HG03558 (cell line): ENCODE measurements at regions not wholly inside any gene's neighbourhood (a gene's known extent, or its start where the extent isn't known, plus 50 kb on each side); places are given as distances from the start of the nearest gene placed in this dataset.
"Not testable (repeated sequence)": the region's sequence is repeated elsewhere in the genome, so short reads cannot be mapped to it uniquely, and the experiment has no call there.

ENCODE experiments used
- ATAC-seq: cut with Tn5 transposase; IDR thresholded peaks from one replicate; pipeline ENCODE4 v1.9.1; 2021; ENCODE audit warnings: moderate number of reproducible peaks; ENCODE audit not compliant: unreplicated experiment; ENCODE audit errors: extremely low read depth

- no peak for ATAC-seq
These were observed 568.7 kb upstream of the ADAMTS16 start for GRCh38 chr5:4571248-4571948.

- ATAC-seq = no peak
These were observed 567.6 kb upstream of the ADAMTS16 start for GRCh38 chr5:4572311-4573100.

GRCh38 chr5:4575608-4576007 lies 564.5 kb upstream of the ADAMTS16 start:
- no peak for ATAC-seq

- no peak for ATAC-seq
These were observed 563.9 kb upstream of the ADAMTS16 start for GRCh38 chr5:4576161-4576748.

GRCh38 chr5:4576908-4577307 lies 563.2 kb upstream of the ADAMTS16 start:
- no peak for ATAC-seq

- no peak for ATAC-seq
These were observed 560.5 kb upstream of the ADAMTS16 start for GRCh38 chr5:4579679-4580078.

GRCh38 chr5:4580772-4581171 lies 559.4 kb upstream of the ADAMTS16 start:
- ATAC-seq = no peak

- ATAC-seq = no peak
These were observed 558.8 kb upstream of the ADAMTS16 start for GRCh38 chr5:4581289-4581688.

- ATAC-seq = no peak
These were observed 555.1 kb upstream of the ADAMTS16 start for GRCh38 chr5:4584982-4585381.

- ATAC-seq = no peak
These were observed 526.7 kb upstream of the ADAMTS16 start for GRCh38 chr5:4613440-4613839.

- ATAC-seq = no peak
These were observed 526.0 kb upstream of the ADAMTS16 start for GRCh38 chr5:4614088-4614487.

GRCh38 chr5:4615369-4615768 lies 524.8 kb upstream of the ADAMTS16 start:
- not testable (repeated sequence) for ATAC-seq

GRCh38 chr5:4625206-4625896 lies 514.8 kb upstream of the ADAMTS16 start:
- no peak for ATAC-seq

- ATAC-seq = no peak
These were observed 513.0 kb upstream of the ADAMTS16 start for GRCh38 chr5:4627131-4627530.

- ATAC-seq = no peak
These were observed 512.2 kb upstream of the ADAMTS16 start for GRCh38 chr5:4627929-4628328.

GRCh38 chr5:4628645-4629385 lies 511.3 kb upstream of the ADAMTS16 start:
- no peak for ATAC-seq

GRCh38 chr5:4630031-4630430 lies 510.1 kb upstream of the ADAMTS16 start:
- no peak for ATAC-seq

- ATAC-seq = no peak
These were observed 505.8 kb upstream of the ADAMTS16 start for GRCh38 chr5:4634342-4634741.

GRCh38 chr5:4636378-4636777 lies 503.8 kb upstream of the ADAMTS16 start:
- no peak for ATAC-seq

- ATAC-seq = no peak
These were observed 500.2 kb upstream of the ADAMTS16 start for GRCh38 chr5:4639946-4640345.
